ENCODE measurements at regions not wholly inside any gene's neighbourhood (a gene's known extent, or its start where the extent isn't known, plus 50 kb on each side); places are given as distances from the start of the nearest gene placed in this dataset.

DNA sequence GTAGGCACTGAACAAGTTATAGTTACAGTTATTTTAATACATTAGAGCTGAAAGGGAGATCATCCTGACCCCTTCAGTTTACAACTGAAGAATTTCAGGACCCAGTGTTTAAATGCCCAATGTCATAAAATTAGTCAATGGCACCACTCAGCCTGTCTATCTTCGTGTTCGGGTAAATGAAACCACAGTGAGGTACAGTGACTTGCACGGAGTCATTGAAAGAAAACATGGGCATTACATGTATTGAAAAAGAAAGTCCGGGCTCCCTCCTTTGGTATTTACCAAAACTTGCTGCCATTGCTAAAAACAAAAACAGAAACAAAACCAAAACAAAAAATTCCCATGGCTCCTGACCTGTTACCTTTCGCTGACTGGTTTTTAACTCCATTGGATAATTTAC, 131.7 kb downstream of the SH2D1A start:
- H3K27ac ChIP-seq (ENCODE audit: low read depth, low read length, poor library complexity, severe bottlenecking) = no peak overlapping the region
- TF ChIP-seq CTCF (IDR thresholded peaks at IDR 0.05; ENCODE audit: low read length) (no peak), EZH2 (IDR thresholded peaks at IDR 0.05; ENCODE audit: borderline replicate concordance, low read length) (no peak)
- no peaks in the 10 kb centered on the region for H4K20me1 ChIP-seq (ENCODE audit: insufficient read depth, low read length)
- no peaks in the 10 kb centered on the region for H3K79me2 ChIP-seq (ENCODE audit: insufficient read depth, low read length)
- no peak overlapping the region for H2AFZ ChIP-seq (ENCODE audit: low read length)
- no peaks in the 10 kb centered on the region for H3K9me2 ChIP-seq (ENCODE audit: low read depth, low read length)
- no peaks in the 10 kb centered on the region for H3K36me3 ChIP-seq (ENCODE audit: insufficient read depth, low read length)
- H3F3A ChIP-seq (ENCODE audit: insufficient read depth, low read length) = no peaks in the 10 kb centered on the region
- H3K4me2 ChIP-seq (ENCODE audit: low read length) = no peak overlapping the region
- no peak overlapping the region for H3K4me3 ChIP-seq (ENCODE audit: low read depth, low read length, poor library complexity, severe bottlenecking)
- no peaks in the 10 kb centered on the region for H3K9me3 ChIP-seq (ENCODE audit: low read length)
- H3K9ac ChIP-seq (ENCODE audit: low read length) = no peak overlapping the region
- H3K27me3 ChIP-seq (ENCODE audit: insufficient read depth, low read length) = no peaks in the 10 kb centered on the region
- H3K4me1 ChIP-seq (ENCODE audit: insufficient read depth, low read length, severe bottlenecking) = no peaks in the 10 kb centered on the region

DNA sequence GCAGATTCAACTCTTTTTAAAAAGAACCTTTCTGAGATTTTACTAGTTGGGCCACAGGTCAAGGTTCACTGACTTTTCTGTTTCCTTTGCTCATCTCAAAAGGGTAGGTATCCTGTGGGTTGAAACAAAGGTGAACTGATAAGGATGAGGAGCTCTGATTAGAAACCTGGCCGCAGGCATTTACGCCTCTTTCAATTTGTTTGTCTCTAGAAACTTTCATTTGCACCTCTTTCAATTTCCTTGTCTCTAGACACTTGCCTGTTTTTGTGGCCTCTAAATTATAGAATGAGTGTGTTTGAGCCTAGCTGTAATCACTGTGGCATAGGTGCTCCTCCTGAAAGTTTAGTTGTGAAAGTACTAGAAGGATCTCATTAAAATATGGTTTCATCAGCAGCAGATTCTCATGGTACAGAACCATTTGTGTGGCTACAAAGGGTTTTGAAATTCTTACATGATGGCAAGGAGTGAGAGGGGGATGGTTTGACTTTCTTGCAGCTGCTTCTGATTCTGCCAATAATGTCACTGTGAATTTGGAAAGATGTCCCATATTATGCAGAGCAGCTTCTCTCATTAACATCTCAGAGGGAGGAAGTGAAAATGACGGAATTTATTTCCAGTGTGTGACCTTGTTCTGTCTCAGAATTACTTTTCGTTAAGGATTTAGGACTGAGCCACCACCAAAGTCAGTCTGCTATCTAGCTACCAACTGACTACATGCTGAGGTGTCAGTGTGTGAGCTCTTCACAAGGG, 142.2 kb downstream of the SH2D1A start:
- Histone ChIP-seq H3K79me2 (ENCODE audit: insufficient read depth, low read length) (no peaks in the 10 kb centered on the region), H3K36me3 (ENCODE audit: insufficient read depth, low read length) (no peaks in the 10 kb centered on the region), H3K4me2 (ENCODE audit: low read length) (no peak overlapping the region), H3K9me3 (ENCODE audit: low read length) (no peaks in the 10 kb centered on the region), H3K27me3 (ENCODE audit: insufficient read depth, low read length) (no peaks in the 10 kb centered on the region), H3F3A (ENCODE audit: insufficient read depth, low read length) (no peaks in the 10 kb centered on the region), H3K4me3 (ENCODE audit: low read depth, low read length, poor library complexity, severe bottlenecking) (no peak overlapping the region), H3K9ac (ENCODE audit: low read length) (no peak overlapping the region), H4K20me1 (ENCODE audit: insufficient read depth, low read length) (no peaks in the 10 kb centered on the region), H3K9me2 (ENCODE audit: low read depth, low read length) (no peaks in the 10 kb centered on the region), H3K27ac (ENCODE audit: low read depth, low read length, poor library complexity, severe bottlenecking) (no peak overlapping the region), H3K4me1 (ENCODE audit: insufficient read depth, low read length, severe bottlenecking) (no peaks in the 10 kb centered on the region), H2AFZ (ENCODE audit: low read length) (no peak overlapping the region)
- no peak for TF ChIP-seq EZH2 (IDR thresholded peaks at IDR 0.05; ENCODE audit: borderline replicate concordance, low read length)
- no peak for TF ChIP-seq CTCF (IDR thresholded peaks at IDR 0.05; ENCODE audit: low read length)

GRCh38 chrX:124493984-124494383, 147.6 kb downstream of the SH2D1A start:
- no peaks in the 10 kb centered on the region for H3K27me3 ChIP-seq (ENCODE audit: insufficient read depth, low read length)
- H3K36me3 ChIP-seq (ENCODE audit: insufficient read depth, low read length) = no peaks in the 10 kb centered on the region
- no peaks in the 10 kb centered on the region for H3K9me2 ChIP-seq (ENCODE audit: low read depth, low read length)
- no peaks in the 10 kb centered on the region for H3K9me3 ChIP-seq (ENCODE audit: low read length)
- no peak overlapping the region for H3K4me3 ChIP-seq (ENCODE audit: low read depth, low read length, poor library complexity, severe bottlenecking)
- no peak for TF ChIP-seq CTCF (IDR thresholded peaks at IDR 0.05; ENCODE audit: low read length)
- no peak for TF ChIP-seq EZH2 (IDR thresholded peaks at IDR 0.05; ENCODE audit: borderline replicate concordance, low read length)
- H3F3A ChIP-seq (ENCODE audit: insufficient read depth, low read length) = no peaks in the 10 kb centered on the region
- H3K9ac ChIP-seq (ENCODE audit: low read length) = no peak overlapping the region
- no peaks in the 10 kb centered on the region for H3K79me2 ChIP-seq (ENCODE audit: insufficient read depth, low read length)
- H3K4me1 ChIP-seq (ENCODE audit: insufficient read depth, low read length, severe bottlenecking) = no peaks in the 10 kb centered on the region
- no peaks in the 10 kb centered on the region for H4K20me1 ChIP-seq (ENCODE audit: insufficient read depth, low read length)
- no peak overlapping the region for H2AFZ ChIP-seq (ENCODE audit: low read length)
- H3K27ac ChIP-seq (ENCODE audit: low read depth, low read length, poor library complexity, severe bottlenecking) = no peak overlapping the region
- no peak overlapping the region for H3K4me2 ChIP-seq (ENCODE audit: low read length)
